ENCODE measurements at regions not wholly inside any gene's neighbourhood (a gene's known extent, or its start where the extent isn't known, plus 50 kb on each side); places are given as distances from the start of the nearest gene placed in this dataset.

DNA sequence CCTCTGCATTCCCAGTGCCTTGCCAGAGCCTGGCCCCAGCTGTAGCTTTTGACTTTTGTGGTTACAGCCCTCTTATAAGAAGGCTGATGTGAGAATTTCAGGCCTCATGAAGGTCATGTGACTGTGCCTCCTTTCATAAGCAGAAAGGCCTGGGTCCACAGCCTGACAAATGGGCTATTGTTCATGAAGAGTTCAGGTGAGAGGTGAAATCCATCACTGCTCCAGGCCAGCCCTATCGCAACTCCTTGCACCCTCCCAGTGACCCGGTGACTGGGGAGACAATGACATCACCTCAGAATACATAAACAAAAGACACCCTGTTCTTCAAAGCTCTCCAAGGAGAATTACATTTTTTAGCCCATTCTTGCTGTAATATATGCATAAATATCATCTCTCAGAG lies 321.5 kb downstream of the PCNX1 start:
- TF ChIP-seq, protein P1, sequence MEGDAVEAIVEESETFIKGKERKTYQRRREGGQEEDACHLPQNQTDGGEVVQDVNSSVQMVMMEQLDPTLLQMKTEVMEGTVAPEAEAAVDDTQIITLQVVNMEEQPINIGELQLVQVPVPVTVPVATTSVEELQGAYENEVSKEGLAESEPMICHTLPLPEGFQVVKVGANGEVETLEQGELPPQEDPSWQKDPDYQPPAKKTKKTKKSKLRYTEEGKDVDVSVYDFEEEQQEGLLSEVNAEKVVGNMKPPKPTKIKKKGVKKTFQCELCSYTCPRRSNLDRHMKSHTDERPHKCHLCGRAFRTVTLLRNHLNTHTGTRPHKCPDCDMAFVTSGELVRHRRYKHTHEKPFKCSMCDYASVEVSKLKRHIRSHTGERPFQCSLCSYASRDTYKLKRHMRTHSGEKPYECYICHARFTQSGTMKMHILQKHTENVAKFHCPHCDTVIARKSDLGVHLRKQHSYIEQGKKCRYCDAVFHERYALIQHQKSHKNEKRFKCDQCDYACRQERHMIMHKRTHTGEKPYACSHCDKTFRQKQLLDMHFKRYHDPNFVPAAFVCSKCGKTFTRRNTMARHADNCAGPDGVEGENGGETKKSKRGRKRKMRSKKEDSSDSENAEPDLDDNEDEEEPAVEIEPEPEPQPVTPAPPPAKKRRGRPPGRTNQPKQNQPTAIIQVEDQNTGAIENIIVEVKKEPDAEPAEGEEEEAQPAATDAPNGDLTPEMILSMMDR (IDR thresholded peaks at IDR 0.05), result no peak
- no peak for TF ChIP-seq POLR2A (IDR thresholded peaks at IDR 0.05)

Data from right lobe of liver (tissue), 4 donors.